BJ (cell line): ENCODE measurements at regions not wholly inside any gene's neighbourhood (a gene's known extent, or its start where the extent isn't known, plus 50 kb on each side); places are given as distances from the start of the nearest gene placed in this dataset.

Experiments
- CTCF ChIA-PET: fragments of 350-600 bp; formaldehyde crosslinking; extraction: SDS; loops from one replicate; lab custom pipeline; 2021; ENCODE audit warnings: antibody characterized with exemption, inconsistent platforms; lab: Yijun Ruan, JAX
- POLR2A ChIA-PET: fragments of 300-600 bp; sonication (Branson Sonifier 250); formaldehyde crosslinking; extraction: SDS; loops from one replicate; lab custom pipeline; 2021; ENCODE audit warnings: antibody characterized with exemption; lab: Charles Lee
- DNase-seq: peaks from one replicate; pipeline ENCODE4 v3.0.0-alpha.2; 2011; ENCODE audit warnings: low read depth
- H3K27me3 ChIP-seq: 2 replicates; pipeline ENCODE4 v1.6.0; 2011; ENCODE audit warnings: low read length; ENCODE audit not compliant: control insufficient read depth, insufficient read depth
- H3K36me3 ChIP-seq: 2 replicates; pipeline ENCODE4 v1.5.1; 2011; ENCODE audit warnings: low read length; ENCODE audit not compliant: control insufficient read depth, insufficient read depth
- H3K4me3 ChIP-seq: 2 replicates; pipeline ENCODE4 v1.5.1; 2011; ENCODE audit warnings: low read depth, mild to moderate bottlenecking, control low read depth, low read length
- TF ChIP-seq, protein P1 (sequence below): IDR thresholded peaks from 2 replicates; pipeline ENCODE4 v1.5.1; 2011; ENCODE audit warnings: low read depth, mild to moderate bottlenecking, control low read depth, inconsistent platforms, low read length, moderate library complexity; ENCODE audit not compliant: insufficient read depth

DNA sequence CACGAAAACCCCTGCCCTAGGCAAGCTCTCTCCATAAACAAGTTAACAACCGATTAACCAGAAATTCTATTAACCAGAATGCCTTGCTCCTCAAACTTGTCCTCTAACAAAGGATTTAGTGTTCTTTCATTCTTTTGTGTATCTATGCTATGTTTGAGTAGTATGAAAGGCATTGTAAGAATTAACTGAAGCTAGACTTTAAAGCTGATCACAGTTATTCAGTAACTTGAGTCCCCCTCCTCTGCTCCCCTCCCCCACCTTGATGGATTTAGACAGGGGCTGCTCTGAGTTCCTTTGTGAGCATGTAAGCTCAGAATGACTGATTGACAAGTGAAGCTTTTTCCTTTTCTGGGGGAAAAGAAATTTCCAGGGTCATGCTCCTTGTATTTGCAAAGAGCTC, 257.6 kb downstream of the TTLL7 start:
- Histone ChIP-seq H3K36me3 (no peaks in the 10 kb centered on the region), H3K27me3 (no peaks in the 10 kb centered on the region), H3K4me3 (no peak overlapping the region)
- TF ChIP-seq, protein P1, sequence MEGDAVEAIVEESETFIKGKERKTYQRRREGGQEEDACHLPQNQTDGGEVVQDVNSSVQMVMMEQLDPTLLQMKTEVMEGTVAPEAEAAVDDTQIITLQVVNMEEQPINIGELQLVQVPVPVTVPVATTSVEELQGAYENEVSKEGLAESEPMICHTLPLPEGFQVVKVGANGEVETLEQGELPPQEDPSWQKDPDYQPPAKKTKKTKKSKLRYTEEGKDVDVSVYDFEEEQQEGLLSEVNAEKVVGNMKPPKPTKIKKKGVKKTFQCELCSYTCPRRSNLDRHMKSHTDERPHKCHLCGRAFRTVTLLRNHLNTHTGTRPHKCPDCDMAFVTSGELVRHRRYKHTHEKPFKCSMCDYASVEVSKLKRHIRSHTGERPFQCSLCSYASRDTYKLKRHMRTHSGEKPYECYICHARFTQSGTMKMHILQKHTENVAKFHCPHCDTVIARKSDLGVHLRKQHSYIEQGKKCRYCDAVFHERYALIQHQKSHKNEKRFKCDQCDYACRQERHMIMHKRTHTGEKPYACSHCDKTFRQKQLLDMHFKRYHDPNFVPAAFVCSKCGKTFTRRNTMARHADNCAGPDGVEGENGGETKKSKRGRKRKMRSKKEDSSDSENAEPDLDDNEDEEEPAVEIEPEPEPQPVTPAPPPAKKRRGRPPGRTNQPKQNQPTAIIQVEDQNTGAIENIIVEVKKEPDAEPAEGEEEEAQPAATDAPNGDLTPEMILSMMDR: no peak
- ChIA-PET POLR2A (no interaction called here), CTCF (interaction anchor here (0.6 kb wide), 1 partner anchor 273 kb away, joined by 3 read pairs; no protein-coding TSS in a partner anchor)
- DNase-seq: no peak

DNA sequence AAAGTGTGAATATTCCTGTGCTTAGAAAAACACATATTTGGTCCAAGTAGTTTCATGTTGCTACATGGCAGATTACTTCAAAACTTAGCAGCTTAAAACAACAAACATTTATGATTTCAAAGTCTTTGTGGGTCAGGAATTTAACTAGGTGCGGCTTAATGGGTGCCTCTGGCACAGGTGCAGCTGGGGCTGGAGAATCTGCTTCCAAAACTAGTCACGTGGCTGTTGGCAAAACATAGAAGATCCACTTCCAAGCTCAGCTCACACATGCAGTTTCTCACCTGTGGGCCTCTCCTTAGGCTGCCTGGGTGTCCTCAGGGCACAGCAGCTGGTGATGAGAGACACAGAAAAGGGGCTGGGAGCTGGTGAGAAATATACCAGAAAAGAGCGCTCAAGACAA, 263.4 kb downstream of the TTLL7 start:
- Histone ChIP-seq H3K27me3 (no peaks in the 10 kb centered on the region), H3K36me3 (no peaks in the 10 kb centered on the region), H3K4me3 (no peak overlapping the region)
- TF ChIP-seq, protein P1: no peak
- POLR2A ChIA-PET: no interaction called here
- CTCF ChIA-PET: no interaction called here
- DNase-seq: no peak

DNA sequence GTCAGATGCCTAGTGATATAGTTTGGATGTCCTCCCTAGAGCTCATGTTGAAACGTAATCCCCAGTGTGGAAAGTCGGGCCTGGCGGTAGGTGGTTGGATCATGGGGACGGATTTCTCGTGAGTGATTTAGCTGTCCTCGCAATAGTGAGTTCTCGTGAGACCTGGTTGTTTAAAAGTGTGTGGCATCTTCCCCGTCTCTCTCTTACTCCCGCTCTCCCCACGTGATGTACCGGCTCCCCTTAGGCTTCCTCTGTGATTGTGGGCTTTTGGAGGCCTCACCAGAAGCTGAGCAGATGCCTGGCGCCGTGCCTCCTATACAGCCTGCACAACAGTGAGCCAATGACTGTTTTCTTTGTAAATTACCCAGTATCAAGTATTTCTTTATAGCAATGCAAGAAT, 264.5 kb downstream of the TTLL7 start:
- H3K36me3 ChIP-seq: no peaks in the 10 kb centered on the region
- TF ChIP-seq, protein P1: no peak
- DNase-seq: no peak
- ChIA-PET CTCF (no interaction called here), POLR2A (no interaction called here)
- no peaks in the 10 kb centered on the region for H3K27me3 ChIP-seq
- H3K4me3 ChIP-seq: no peak overlapping the region

DNA sequence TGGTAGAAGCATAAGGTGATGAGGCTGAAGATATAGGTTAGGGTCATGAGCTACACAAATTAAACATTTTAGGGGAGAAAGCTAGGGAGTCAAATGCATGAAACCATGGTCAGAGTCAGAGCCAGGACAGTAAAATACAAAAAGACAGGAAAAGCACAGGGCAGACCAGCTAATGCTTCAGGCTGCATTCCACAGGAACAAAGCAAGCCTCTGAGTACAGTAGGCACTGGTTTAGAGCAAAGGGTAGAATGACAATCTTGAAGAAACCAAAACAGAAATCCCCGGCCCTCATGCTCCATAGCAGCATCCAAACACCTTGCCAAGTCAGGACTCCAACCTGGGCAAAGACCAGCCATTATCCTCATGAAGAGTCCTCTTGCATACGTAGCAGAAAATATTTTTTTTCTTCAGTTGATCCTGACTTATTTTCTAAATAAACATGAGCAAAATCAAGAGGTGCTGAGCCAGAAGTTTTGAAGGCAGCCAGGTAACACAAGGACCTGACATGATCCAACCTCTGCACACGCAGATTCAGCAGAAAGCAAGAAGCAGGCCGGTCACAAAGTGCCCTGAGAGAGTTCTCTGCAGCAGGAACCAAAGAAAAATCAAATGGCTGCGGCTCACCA, 273.1 kb downstream of the TTLL7 start:
- CTCF ChIA-PET: no interaction called here
- H3K36me3 ChIP-seq: no peaks in the 10 kb centered on the region
- POLR2A ChIA-PET: interaction anchor here (0.6 kb wide), 1 partner anchor 877 kb away, joined by 3 read pairs; no protein-coding TSS in a partner anchor

DNA sequence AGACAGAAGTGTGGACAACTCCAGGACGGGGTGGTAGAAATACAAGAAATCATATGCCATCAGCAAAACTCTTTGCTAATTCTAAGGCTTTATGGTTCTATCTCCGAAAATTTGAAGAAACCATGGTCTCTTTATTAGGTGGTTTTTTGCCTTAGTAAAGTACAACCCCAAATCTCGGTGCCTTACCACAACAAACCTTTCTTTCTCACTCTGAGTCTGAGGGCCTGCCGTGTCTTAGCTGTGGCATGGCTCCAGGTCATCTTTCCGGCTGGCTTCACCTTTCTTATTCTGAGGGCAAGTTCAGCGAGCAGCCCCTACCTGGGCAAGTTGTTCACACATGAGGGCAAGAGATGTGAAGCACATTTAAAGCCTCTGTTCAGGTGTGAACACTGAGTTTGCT, 280.6 kb downstream of the TTLL7 start:
- TF ChIP-seq, protein P1: no peak
- POLR2A ChIA-PET: no interaction called here
- CTCF ChIA-PET: no interaction called here

More for the DNA sequence above, 273.1 kb downstream of the TTLL7 start:
- no peak for DNase-seq
- Histone ChIP-seq H3K4me3 (no peak overlapping the region), H3K27me3 (no peaks in the 10 kb centered on the region)
- TF ChIP-seq, protein P1: no peak

More for the DNA sequence above, 280.6 kb downstream of the TTLL7 start:
- DNase-seq: no peak
- no peak overlapping the region for H3K4me3 ChIP-seq
- H3K27me3 ChIP-seq: no peaks in the 10 kb centered on the region
- H3K36me3 ChIP-seq: no peaks in the 10 kb centered on the region
